Gastroesophageal sphincter (tissue), 4 donors: ENCODE measurements at regions not wholly inside any gene's neighbourhood (a gene's known extent, or its start where the extent isn't known, plus 50 kb on each side); places are given as distances from the start of the nearest gene placed in this dataset.

Experiments used
- ATAC-seq: fragments of 150-250 bp; one replicate; pipeline ENCODE4 v1.9.1; 2016; ENCODE audit warnings: mild to moderate bottlenecking, moderate library complexity
- H3K27ac ChIP-seq, 4 donors: fragments of 200-600 bp; sonication (generic) in 3 of 4; 1 replicate in 3 of 4; 2 replicates in 1 of 4; pipeline ENCODE4 v1.5.1; 2016 to 2019
- H3K27me3 ChIP-seq: fragments of 200-600 bp; sonication (generic); one replicate; pipeline ENCODE4 v1.5.1; 2019
- H3K36me3 ChIP-seq, 2 donors: fragments of 200-600 bp; sonication (generic); one replicate each; pipeline ENCODE4 v1.5.1; 2019; ENCODE audit warnings: control low read depth in 1 of 2
- H3K4me1 ChIP-seq, 3 donors: fragments of 200-600 bp; sonication (generic); 1 replicate in 2 of 3; 2 replicates in 1 of 3; pipeline ENCODE4 v1.5.1; 2016 to 2019; ENCODE audit warnings: control low read depth in 2 of 3
- H3K4me3 ChIP-seq, 2 donors: fragments of 200-600 bp; sonication (generic); one replicate each; pipeline ENCODE4 v1.5.1; 2019; ENCODE audit warnings: mild to moderate bottlenecking in 1 of 2, moderate library complexity in 1 of 2
- H3K9me3 ChIP-seq, 3 donors: fragments of 200-600 bp; sonication (generic); one replicate each; pipeline ENCODE4 v1.5.1; 2017 to 2019; ENCODE audit warnings: control low read depth in 2 of 3
- CTCF ChIP-seq, 4 experiments: fragments of 200-600 bp in 2 of 4; fragments of 450-650 bp in 2 of 4; sonication (generic) in 1 of 4; IDR thresholded peaks; one replicate each; pipeline ENCODE4 v1.5.1; 2017 to 2019; ENCODE audit warnings: antibody characterized with exemption in 4 of 4, mild to moderate bottlenecking in 2 of 4, moderate library complexity in 2 of 4
- EP300 ChIP-seq: sonication (generic); formaldehyde crosslinking; IDR thresholded peaks from one replicate; pipeline ENCODE4 v1.6.1; 2017; ENCODE audit warnings: antibody characterized with exemption, mild to moderate bottlenecking
- POLR2A ChIP-seq, 2 donors: fragments of 450-650 bp; IDR thresholded peaks; one replicate each; pipeline ENCODE4 v1.6.1; 2017; ENCODE audit warnings: antibody characterized with exemption in 2 of 2, mild to moderate bottlenecking in 2 of 2, moderate library complexity in 1 of 2
- POLR2AphosphoS5 ChIP-seq: sonication (generic); formaldehyde crosslinking; IDR thresholded peaks from one replicate; pipeline ENCODE4 v1.6.1; 2017; ENCODE audit warnings: antibody characterized with exemption
- WGBS, 2 donors: methylation state at CpG; one replicate each; pipeline ENCODE4 v1.1.5; 2018; ENCODE audit warnings: low coverage in 1 of 2; 5-methylcytosine and 5-hydroxymethylcytosine counted together

GRCh38 chr20:12597551-12597950 lies 411.2 kb upstream of the SPTLC3 start:
- TF ChIP-seq CTCF (IDR thresholded peaks at IDR 0.05) (no peak), POLR2A (IDR thresholded peaks at IDR 0.05) (no peak), EP300 (no peak), POLR2AphosphoS5 (no peak)
- H3K4me1 ChIP-seq: no peaks in the 10 kb centered on the region

GRCh38 chr20:12598894-12599293 lies 409.9 kb upstream of the SPTLC3 start:
- Histone ChIP-seq H3K36me3 (no peaks in the 10 kb centered on the region), H3K4me3 (no peak overlapping the region), H3K4me1 (no peaks in the 10 kb centered on the region), H3K9me3 (no peaks in the 10 kb centered on the region), H3K27ac (no peak overlapping the region), H3K27me3 (no peaks in the 10 kb centered on the region)
- no peak for ATAC-seq
- whole genome bisulfite sequencing, 2 donors: 64 to 68% methylated on average over 3 of the region's 3 CpGs
- TF ChIP-seq EP300: no peak
- no peak for TF ChIP-seq POLR2A (IDR thresholded peaks at IDR 0.05)
- TF ChIP-seq CTCF (IDR thresholded peaks at IDR 0.05): no peak
- TF ChIP-seq POLR2AphosphoS5: no peak

More at GRCh38 chr20:12597551-12597950, 411.2 kb upstream of the SPTLC3 start:
- 15 to 23% methylated on average over 2 to 3 of the region's 3 CpGs for WGBS, 2 donors
- Histone ChIP-seq H3K36me3 (no peaks in the 10 kb centered on the region), H3K27me3 (no peaks in the 10 kb centered on the region), H3K4me3 (no peak overlapping the region), H3K9me3 (no peaks in the 10 kb centered on the region), H3K27ac (no peak overlapping the region)
- ATAC-seq: no peak

- H3K4me3 ChIP-seq: no peak overlapping the region
- no peaks in the 10 kb centered on the region for H3K27me3 ChIP-seq
- H3K4me1 ChIP-seq: no peaks in the 10 kb centered on the region
- H3K9me3 ChIP-seq: no peaks in the 10 kb centered on the region
- no peak for TF ChIP-seq EP300
- no peak for TF ChIP-seq POLR2A (IDR thresholded peaks at IDR 0.05)
- TF ChIP-seq CTCF (IDR thresholded peaks at IDR 0.05): no peak
- TF ChIP-seq POLR2AphosphoS5: no peak
- H3K27ac ChIP-seq: no peak overlapping the region
- no peak for ATAC-seq
- H3K36me3 ChIP-seq: no peaks in the 10 kb centered on the region
These were observed 409.3 kb upstream of the SPTLC3 start for GRCh38 chr20:12599494-12599893.

- no peaks in the 10 kb centered on the region for H3K9me3 ChIP-seq
- no peaks in the 10 kb centered on the region for H3K4me1 ChIP-seq
- H3K27ac ChIP-seq: no peak overlapping the region
- no peak for ATAC-seq
- TF ChIP-seq POLR2AphosphoS5 (no peak), POLR2A (IDR thresholded peaks at IDR 0.05) (no peak), EP300 (no peak), CTCF (IDR thresholded peaks at IDR 0.05) (no peak)
- no peaks in the 10 kb centered on the region for H3K27me3 ChIP-seq
- no peaks in the 10 kb centered on the region for H3K36me3 ChIP-seq
- no peak overlapping the region for H3K4me3 ChIP-seq
- 60 to 100% methylated on average over 1 to 2 of the region's 2 CpGs for WGBS, 2 donors
These were observed 403.0 kb upstream of the SPTLC3 start for GRCh38 chr20:12605751-12606150.

- Histone ChIP-seq H3K4me3 (no peak overlapping the region), H3K4me1 (no peaks in the 10 kb centered on the region), H3K27me3 (no peaks in the 10 kb centered on the region), H3K9me3 (peaks cover 0 to 7% (median 0%) of the 10 kb centered on the region in 3 donors), H3K36me3 (no peaks in the 10 kb centered on the region), H3K27ac (no peak overlapping the region)
- 50 to 57% methylated on average over 1 of the region's 1 CpG for WGBS, 2 donors
- TF ChIP-seq POLR2AphosphoS5 (no peak), POLR2A (IDR thresholded peaks at IDR 0.05) (no peak), EP300 (no peak), CTCF (IDR thresholded peaks at IDR 0.05) (no peak)
- ATAC-seq: no peak
These were observed 397.9 kb upstream of the SPTLC3 start for GRCh38 chr20:12610871-12611270.
